ENCODE measurements at regions not wholly inside any gene's neighbourhood (a gene's known extent, or its start where the extent isn't known, plus 50 kb on each side); places are given as distances from the start of the nearest gene placed in this dataset.

DNA sequence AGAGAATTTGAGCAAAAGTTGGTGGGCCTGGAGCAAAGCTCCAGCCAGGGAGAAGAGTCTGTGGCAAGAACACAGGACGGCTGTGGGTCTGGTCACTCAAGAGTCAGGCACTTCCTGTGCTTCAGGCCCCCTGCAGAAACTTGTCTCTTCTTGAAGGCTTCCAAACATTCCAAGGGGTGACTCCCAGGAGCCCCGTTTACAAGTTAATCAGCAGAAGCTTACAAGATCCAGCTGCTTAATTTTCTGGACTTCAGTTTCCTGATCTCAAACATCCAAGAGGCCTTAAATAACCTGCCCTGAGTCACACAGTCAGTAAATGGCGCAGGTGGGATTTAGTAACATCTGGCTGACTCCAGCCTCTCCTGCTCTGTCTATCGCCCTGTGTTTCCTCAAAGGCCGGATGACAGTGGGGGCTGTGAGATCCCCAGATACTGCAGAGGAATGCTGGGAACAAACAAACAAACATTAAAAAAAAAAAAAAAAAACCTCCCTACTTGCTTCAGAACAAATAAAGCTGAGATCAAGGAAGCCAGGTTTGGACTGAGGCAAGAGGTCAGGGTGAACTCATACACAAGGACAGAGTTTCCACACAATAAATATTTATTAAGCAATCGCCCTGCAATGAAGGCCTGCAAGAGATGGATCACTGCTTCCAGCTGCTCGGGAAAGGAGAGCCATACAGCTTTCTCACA lies 175.4 kb upstream of the RFC3 start:
- TF ChIP-seq, protein P1, sequence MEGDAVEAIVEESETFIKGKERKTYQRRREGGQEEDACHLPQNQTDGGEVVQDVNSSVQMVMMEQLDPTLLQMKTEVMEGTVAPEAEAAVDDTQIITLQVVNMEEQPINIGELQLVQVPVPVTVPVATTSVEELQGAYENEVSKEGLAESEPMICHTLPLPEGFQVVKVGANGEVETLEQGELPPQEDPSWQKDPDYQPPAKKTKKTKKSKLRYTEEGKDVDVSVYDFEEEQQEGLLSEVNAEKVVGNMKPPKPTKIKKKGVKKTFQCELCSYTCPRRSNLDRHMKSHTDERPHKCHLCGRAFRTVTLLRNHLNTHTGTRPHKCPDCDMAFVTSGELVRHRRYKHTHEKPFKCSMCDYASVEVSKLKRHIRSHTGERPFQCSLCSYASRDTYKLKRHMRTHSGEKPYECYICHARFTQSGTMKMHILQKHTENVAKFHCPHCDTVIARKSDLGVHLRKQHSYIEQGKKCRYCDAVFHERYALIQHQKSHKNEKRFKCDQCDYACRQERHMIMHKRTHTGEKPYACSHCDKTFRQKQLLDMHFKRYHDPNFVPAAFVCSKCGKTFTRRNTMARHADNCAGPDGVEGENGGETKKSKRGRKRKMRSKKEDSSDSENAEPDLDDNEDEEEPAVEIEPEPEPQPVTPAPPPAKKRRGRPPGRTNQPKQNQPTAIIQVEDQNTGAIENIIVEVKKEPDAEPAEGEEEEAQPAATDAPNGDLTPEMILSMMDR (IDR thresholded peaks at IDR 0.05; ENCODE audit: control insufficient read depth, insufficient read depth, low read depth, low read length, missing control alignments), result no peak
- DNase-seq (ENCODE audit: low read depth), result peak; percentile 54
- H3K4me3 ChIP-seq (ENCODE audit: control insufficient read depth, low read depth, low read length), result no peak overlapping the region

DNA sequence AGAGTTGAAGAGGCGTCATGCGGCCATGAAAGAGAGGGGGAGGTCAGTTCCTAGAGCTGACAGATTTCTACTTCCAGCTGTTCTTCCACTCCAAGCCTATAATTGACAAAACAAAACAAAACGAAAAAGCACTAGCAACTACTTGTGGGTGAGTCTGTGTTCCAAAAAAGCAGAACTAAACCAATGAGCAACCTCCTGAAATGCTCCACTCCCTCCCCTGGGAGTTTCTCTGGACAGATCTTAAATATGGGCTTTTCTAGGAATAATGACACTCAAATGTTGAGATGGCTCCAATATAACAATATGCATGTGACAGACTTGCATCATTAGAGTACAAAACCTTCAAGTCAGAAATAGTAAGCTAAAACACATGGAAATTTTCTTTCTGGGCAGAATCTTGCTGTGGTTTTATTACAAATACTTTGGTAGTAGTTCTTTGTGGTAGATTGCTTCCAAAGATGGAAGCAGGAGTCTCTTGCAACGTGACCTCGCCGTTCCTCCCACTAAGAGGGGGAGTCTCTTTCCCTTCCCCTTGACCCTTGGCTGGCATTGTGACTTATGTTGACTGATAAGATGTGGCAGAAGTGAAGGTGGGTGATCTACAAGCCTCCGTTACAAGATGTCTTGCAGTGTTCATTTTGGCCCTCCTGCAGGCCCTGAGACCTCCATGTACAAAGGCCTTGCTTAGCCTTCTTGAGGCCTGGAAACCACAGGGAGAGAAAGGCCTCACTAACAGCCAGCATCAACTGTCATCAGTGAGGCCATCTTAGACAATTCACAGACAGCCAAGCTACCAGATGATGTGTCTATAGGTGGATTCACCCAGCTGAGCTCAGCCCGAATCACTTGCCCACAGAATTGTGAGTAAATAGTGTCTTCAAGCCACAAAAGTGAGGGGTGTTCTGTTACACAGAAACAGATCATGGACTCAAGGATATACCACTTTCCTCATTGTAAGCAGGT lies 173.1 kb upstream of the RFC3 start:
- DNase-seq (ENCODE audit: low read depth), result no peak
- TF ChIP-seq, protein P1 (IDR thresholded peaks at IDR 0.05; ENCODE audit: control insufficient read depth, insufficient read depth, low read depth, low read length, missing control alignments), result no peak
- no peak overlapping the region for H3K4me3 ChIP-seq (ENCODE audit: control insufficient read depth, low read depth, low read length)

DNA sequence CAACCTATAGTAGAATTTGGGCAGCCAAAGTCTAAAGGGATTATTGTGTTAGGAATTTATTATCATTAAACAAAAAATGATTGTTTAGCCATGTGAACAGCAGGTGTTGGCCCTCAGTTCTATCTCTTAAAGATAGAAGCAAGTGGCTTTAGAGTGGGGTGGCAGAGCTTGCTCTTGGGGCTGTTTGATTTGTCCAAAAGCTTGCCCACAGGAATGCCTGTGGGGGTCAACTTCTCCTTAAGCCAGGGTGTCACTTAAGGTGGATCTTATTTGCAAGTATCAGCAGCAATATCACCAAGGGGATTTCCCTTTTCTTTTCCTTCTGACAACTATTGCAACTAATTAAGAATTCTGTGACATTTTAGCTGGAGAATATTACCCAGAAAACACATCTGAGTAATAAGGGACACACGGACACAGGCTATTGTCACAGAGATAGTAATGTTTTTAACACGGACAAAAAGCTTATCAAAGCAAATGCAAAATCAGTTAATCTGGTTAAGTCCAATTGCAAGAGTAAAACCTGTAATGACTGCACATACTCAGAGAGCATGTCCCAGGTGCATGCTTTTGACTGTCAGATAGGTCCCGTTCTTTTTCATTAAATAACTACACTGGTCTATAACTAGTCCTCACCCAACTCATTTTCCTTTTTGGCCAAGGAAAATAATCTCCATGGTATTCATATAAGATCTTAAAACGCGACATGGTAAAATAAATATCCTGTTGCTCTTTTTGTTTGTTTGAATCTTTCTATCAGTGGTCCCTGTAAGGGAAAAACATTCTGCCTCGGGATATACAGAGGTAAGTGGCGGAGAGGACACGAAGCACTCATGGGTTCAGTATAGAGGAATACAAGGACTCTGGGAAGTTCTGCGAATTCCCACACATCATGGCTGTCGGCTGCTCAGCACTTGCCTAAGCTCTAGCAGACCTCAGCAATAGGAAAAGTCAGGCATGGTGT lies 172.1 kb upstream of the RFC3 start:
- DNase-seq (ENCODE audit: low read depth), result no peak
- H3K4me3 ChIP-seq (ENCODE audit: control insufficient read depth, low read depth, low read length), result no peak overlapping the region
- TF ChIP-seq, protein P1 (IDR thresholded peaks at IDR 0.05; ENCODE audit: control insufficient read depth, insufficient read depth, low read depth, low read length, missing control alignments), result no peak

DNA sequence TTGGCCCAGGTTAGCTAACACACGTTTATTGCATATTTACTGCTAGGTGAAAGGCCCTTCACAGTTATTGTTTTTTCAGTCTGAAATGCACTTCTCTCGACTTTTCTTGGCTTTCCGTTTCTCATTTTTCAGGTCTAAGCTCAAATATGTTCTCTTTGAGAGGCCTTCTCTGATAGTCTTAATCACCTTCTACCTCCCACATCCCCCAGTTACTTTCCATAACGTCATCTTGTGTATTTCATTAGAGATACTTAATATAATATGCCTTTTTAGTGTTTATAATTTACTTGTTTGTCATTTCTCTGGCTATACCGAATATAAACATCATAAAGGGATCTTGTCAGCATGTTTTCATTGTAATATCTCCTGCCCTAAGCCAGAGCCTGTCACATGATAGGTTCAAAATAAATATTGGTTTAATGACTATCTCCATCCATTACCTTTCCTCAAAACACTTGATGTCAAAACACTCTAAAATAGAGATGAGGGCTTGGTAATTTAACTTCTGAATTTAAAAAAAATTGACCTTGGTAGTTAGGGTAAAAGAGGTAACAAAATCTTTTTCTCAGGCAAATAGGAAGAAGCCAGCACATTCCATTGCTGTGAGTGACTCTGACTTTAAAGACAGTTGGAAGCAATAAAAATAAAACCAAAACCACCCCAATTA lies 168.6 kb upstream of the RFC3 start:
- DNase-seq (ENCODE audit: low read depth), result no peak
- H3K4me3 ChIP-seq (ENCODE audit: control insufficient read depth, low read depth, low read length), result no peak overlapping the region
- TF ChIP-seq, protein P1 (IDR thresholded peaks at IDR 0.05; ENCODE audit: control insufficient read depth, insufficient read depth, low read depth, low read length, missing control alignments), result no peak

DNA sequence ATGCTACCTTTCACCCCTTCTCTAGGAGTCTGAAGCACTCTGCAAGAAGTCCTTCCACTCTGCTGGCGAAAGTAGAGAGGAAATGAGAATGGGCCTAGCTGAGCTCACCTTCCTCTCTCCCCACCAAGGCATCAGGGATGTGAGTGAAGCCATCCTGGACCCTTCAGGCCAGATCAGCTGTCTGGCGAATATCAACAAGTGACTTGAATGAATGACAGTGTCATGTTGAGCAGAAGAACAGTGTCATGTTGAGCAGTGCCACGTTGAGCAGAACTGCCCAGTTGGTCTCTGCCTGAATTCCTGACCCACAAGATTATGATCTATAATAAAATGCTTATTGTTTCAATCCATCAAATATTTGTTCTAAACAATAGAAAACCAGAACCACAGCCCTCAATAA lies 166.2 kb upstream of the RFC3 start:
- TF ChIP-seq, protein P1 (IDR thresholded peaks at IDR 0.05; ENCODE audit: control insufficient read depth, insufficient read depth, low read depth, low read length, missing control alignments), result no peak
- no peak for DNase-seq (ENCODE audit: low read depth)
- no peak overlapping the region for H3K4me3 ChIP-seq (ENCODE audit: control insufficient read depth, low read depth, low read length)
